ENCODE measurements at regions not wholly inside any gene's neighbourhood (a gene's known extent, or its start where the extent isn't known, plus 50 kb on each side); places are given as distances from the start of the nearest gene placed in this dataset.

GRCh38 chr4:170169699-170170098, 79.9 kb upstream of the AADAT start (continued):
- TF ChIP-seq CHD7 (IDR thresholded peaks at IDR 0.05; ENCODE audit: insufficient replicate concordance, low read length) (no peak), E2F6 (IDR thresholded peaks at IDR 0.05) (no peak), SIN3A (conservative IDR thresholded peaks at IDR 0.05 in 1 of 2, IDR thresholded peaks at IDR 0.05 in 1 of 2; ENCODE audit: low read depth in 1 of 2, low read length in 2 of 2) (no peak), TAF7 (optimal IDR thresholded peaks at IDR 0.05; ENCODE audit: borderline replicate concordance, low read depth, low read length) (no peak), POLR2AphosphoS5 (IDR thresholded peaks at IDR 0.05; ENCODE audit: low read depth, low read length) (no peak), RBBP5 (IDR thresholded peaks at IDR 0.05; ENCODE audit: borderline replicate concordance, low read depth, low read length) (no peak), SRF (IDR thresholded peaks at IDR 0.05; ENCODE audit: low read depth, low read length) (no peak)
- TF ChIP-seq, protein P1, sequence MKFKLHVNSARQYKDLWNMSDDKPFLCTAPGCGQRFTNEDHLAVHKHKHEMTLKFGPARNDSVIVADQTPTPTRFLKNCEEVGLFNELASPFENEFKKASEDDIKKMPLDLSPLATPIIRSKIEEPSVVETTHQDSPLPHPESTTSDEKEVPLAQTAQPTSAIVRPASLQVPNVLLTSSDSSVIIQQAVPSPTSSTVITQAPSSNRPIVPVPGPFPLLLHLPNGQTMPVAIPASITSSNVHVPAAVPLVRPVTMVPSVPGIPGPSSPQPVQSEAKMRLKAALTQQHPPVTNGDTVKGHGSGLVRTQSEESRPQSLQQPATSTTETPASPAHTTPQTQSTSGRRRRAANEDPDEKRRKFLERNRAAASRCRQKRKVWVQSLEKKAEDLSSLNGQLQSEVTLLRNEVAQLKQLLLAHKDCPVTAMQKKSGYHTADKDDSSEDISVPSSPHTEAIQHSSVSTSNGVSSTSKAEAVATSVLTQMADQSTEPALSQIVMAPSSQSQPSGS (IDR thresholded peaks at IDR 0.05; ENCODE audit: low read length): no peak
